Activated T-cell treated with anti-CD3 and anti-CD28 coated beads, Interleukin-2, amount 50 U/mL, for 1 hour (primary cell): ENCODE measurements at regions not wholly inside any gene's neighbourhood (a gene's known extent, or its start where the extent isn't known, plus 50 kb on each side); places are given as distances from the start of the nearest gene placed in this dataset.

ENCODE experiments used
- DNase-seq: peaks from one replicate; pipeline ENCODE4 v3.0.0-alpha.2; 2020

GRCh38 chr18:46416706-46417638 lies 240.0 kb downstream of the LOXHD1 start:
- no peak for DNase-seq

- DNase-seq = no peak
Observed at GRCh38 chr18:46418663-46419260, 238.3 kb downstream of the LOXHD1 start.

GRCh38 chr18:46419391-46420141 lies 237.5 kb downstream of the LOXHD1 start:
- DNase-seq = no peak

- DNase-seq = no peak
Observed at GRCh38 chr18:46421973-46422551, 235.0 kb downstream of the LOXHD1 start.

GRCh38 chr18:46422552-46423055 lies 234.4 kb downstream of the LOXHD1 start:
- DNase-seq = no peak

GRCh38 chr18:46423226-46423805 lies 233.7 kb downstream of the LOXHD1 start:
- DNase-seq = no peak

GRCh38 chr18:46424898-46425297 lies 232.1 kb downstream of the LOXHD1 start:
- DNase-seq = no peak

GRCh38 chr18:46425511-46425910 lies 231.5 kb downstream of the LOXHD1 start:
- no peak for DNase-seq

GRCh38 chr18:46426021-46426678 lies 230.9 kb downstream of the LOXHD1 start:
- DNase-seq = no peak

- DNase-seq = no peak
Observed at GRCh38 chr18:46426679-46427047, 230.4 kb downstream of the LOXHD1 start.
